Neural cell (in vitro differentiated cells): ENCODE measurements at regions not wholly inside any gene's neighbourhood (a gene's known extent, or its start where the extent isn't known, plus 50 kb on each side); places are given as distances from the start of the nearest gene placed in this dataset.

Experiments used
- H2AFZ ChIP-seq: fragments of 200-600, 300-800 bp; sonication (generic), shearing (Covaris generic); 2 replicates; pipeline ENCODE4 v1.6.0; 2014; ENCODE audit warnings: low read depth, mild to moderate bottlenecking, antibody characterized with exemption, low read length, moderate library complexity
- H3F3A ChIP-seq: fragments of 200-600 bp; shearing (Covaris generic); 2 replicates; pipeline ENCODE4 v1.6.1; 2016; ENCODE audit warnings: mild to moderate bottlenecking, moderate library complexity, mixed read lengths, antibody characterized with exemption, low read length; ENCODE audit not compliant: insufficient read depth, poor library complexity, severe bottlenecking
- H3K27ac ChIP-seq: fragments of 200-600, 300-800 bp; sonication (generic), shearing (Covaris generic); 2 replicates; pipeline ENCODE4 v1.5.1; 2014; ENCODE audit warnings: mild to moderate bottlenecking, low read length, moderate library complexity
- H3K27me3 ChIP-seq: fragments of 300-800, 200-600 bp; sonication (generic), shearing (Covaris generic); 2 replicates; pipeline ENCODE4 v1.6.0; 2014; ENCODE audit warnings: mild to moderate bottlenecking, low read depth, low read length, moderate library complexity; ENCODE audit not compliant: insufficient read depth
- H3K36me3 ChIP-seq: fragments of 300-800, 200-600 bp; sonication (generic), shearing (Covaris generic); 2 replicates; pipeline ENCODE4 v1.5.1; 2014; ENCODE audit warnings: mild to moderate bottlenecking, antibody characterized with exemption, low read length, moderate library complexity; ENCODE audit not compliant: insufficient read depth
- H3K4me2 ChIP-seq: fragments of 300-800, 200-600 bp; sonication (generic), shearing (Covaris generic); 2 replicates; pipeline ENCODE4 v1.6.0; 2014; ENCODE audit warnings: mild to moderate bottlenecking, low read length
- H3K4me3 ChIP-seq: fragments of 300-800, 200-600 bp; sonication (generic), shearing (Covaris generic); 2 replicates; pipeline ENCODE4 v1.5.1; 2014; ENCODE audit warnings: mild to moderate bottlenecking, low read length, moderate library complexity
- H3K79me2 ChIP-seq: fragments of 200-600 bp; shearing (Covaris generic); replicated peaks from 2 replicates; pipeline ENCODE4 v1.6.0; 2014; ENCODE audit warnings: mild to moderate bottlenecking, low read length, moderate library complexity; ENCODE audit not compliant: insufficient read depth
- H3K9ac ChIP-seq: fragments of 300-800, 200-600 bp; sonication (generic), shearing (Covaris generic); 2 replicates; pipeline ENCODE4 v1.6.1; 2016; ENCODE audit warnings: mild to moderate bottlenecking, low read length, mixed read lengths
- H3K9me2 ChIP-seq: fragments of 200-600 bp; shearing (Covaris generic); 2 replicates; pipeline ENCODE4 v1.6.1; 2016; ENCODE audit warnings: mild to moderate bottlenecking, low read length, mixed read lengths; ENCODE audit not compliant: insufficient read depth
- H3K9me3 ChIP-seq: fragments of 200-600, 300-800 bp; sonication (generic), shearing (Covaris generic); 2 replicates; pipeline ENCODE4 v1.6.1; 2016; ENCODE audit warnings: mild to moderate bottlenecking, mixed run types, low read length, moderate library complexity, mixed read lengths
- H4K20me1 ChIP-seq: fragments of 200-600 bp; shearing (Covaris generic); 2 replicates; pipeline ENCODE4 v1.6.1; 2016; ENCODE audit warnings: mild to moderate bottlenecking, mixed run types; ENCODE audit not compliant: insufficient read depth
- EP300 ChIP-seq: fragments of 450-650 bp; conservative IDR thresholded peaks from 2 replicates; pipeline ENCODE4 v1.6.1; 2014; ENCODE audit warnings: antibody characterized with exemption, mild to moderate bottlenecking, moderate library complexity; ENCODE audit not compliant: poor library complexity, severe bottlenecking
- EZH2 ChIP-seq: fragments of 200-600, 300-800 bp; shearing (Covaris generic), sonication (generic); IDR thresholded peaks from 2 replicates; pipeline ENCODE4 v1.6.1; 2014; ENCODE audit warnings: antibody characterized with exemption, low read length, borderline replicate concordance, mild to moderate bottlenecking; ENCODE audit not compliant: insufficient read depth, poor library complexity, severe bottlenecking
- MXI1 ChIP-seq: fragments of 450-650 bp; conservative IDR thresholded peaks from 2 replicates; pipeline ENCODE4 v1.6.1; 2014; ENCODE audit warnings: antibody characterized with exemption, mild to moderate bottlenecking; ENCODE audit not compliant: poor library complexity, severe bottlenecking
- POLR2AphosphoS5 ChIP-seq: IDR thresholded peaks from 2 replicates; pipeline ENCODE4 v1.6.1; 2012
- RAD21 ChIP-seq: fragments of 450-650 bp; conservative IDR thresholded peaks from 2 replicates; pipeline ENCODE4 v1.6.1; 2014; ENCODE audit warnings: antibody characterized with exemption, mild to moderate bottlenecking, moderate library complexity
- REST ChIP-seq: IDR thresholded peaks from 2 replicates; pipeline ENCODE4 v1.6.1; 2012; ENCODE audit warnings: borderline replicate concordance
- SMC3 ChIP-seq: fragments of 450-650 bp; conservative IDR thresholded peaks from 2 replicates; pipeline ENCODE4 v1.6.1; 2014; ENCODE audit warnings: antibody characterized with exemption, mild to moderate bottlenecking, moderate library complexity; ENCODE audit not compliant: poor library complexity
- TAF1 ChIP-seq: IDR thresholded peaks from 2 replicates; pipeline ENCODE4 v1.6.1; 2012; ENCODE audit warnings: low read depth
- TF ChIP-seq, protein P1 (sequence below): fragments of 450-650 bp; IDR thresholded peaks from 2 replicates; pipeline ENCODE4 v1.5.1; 2014; ENCODE audit warnings: antibody characterized with exemption, mild to moderate bottlenecking, moderate library complexity; ENCODE audit not compliant: poor library complexity, severe bottlenecking

DNA sequence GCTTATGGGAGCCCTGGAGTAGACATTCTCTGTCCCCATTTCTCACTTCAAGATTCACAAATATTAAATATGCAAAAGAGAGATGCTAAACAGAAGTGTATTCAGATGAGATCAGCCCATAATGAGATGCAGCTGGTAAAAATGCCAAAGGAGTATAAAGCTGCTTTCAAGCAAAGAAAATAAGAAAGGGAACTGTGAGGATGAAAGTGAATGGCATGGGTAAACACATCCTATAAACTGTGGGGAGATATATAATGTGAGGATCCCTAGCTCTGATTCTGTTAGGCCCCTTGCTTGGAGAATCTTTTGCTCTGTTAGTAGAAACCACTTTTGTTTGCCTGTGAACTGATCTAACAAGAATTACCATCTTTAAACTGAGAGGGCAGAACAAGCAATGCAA lies 396.6 kb downstream of the SOX2 start:
- Histone ChIP-seq H3K9me2 (no peaks in the 10 kb centered on the region), H3K4me3 (no peak overlapping the region), H3K9ac (no peak overlapping the region), H3K9me3 (peaks cover 9% of the 10 kb centered on the region), H3K4me2 (no peak overlapping the region), H3K36me3 (no peaks in the 10 kb centered on the region), H3F3A (no peaks in the 10 kb centered on the region), H3K27ac (no peak overlapping the region), H3K27me3 (no peaks in the 10 kb centered on the region), H4K20me1 (no peaks in the 10 kb centered on the region), H3K79me2 (no peaks in the 10 kb centered on the region), H2AFZ (no peak overlapping the region)
- TF ChIP-seq RAD21 (no peak), SMC3 (no peak), MXI1 (no peak), REST (no peak), EZH2 (no peak), TAF1 (no peak), POLR2AphosphoS5 (no peak), EP300 (no peak)
- TF ChIP-seq, protein P1, sequence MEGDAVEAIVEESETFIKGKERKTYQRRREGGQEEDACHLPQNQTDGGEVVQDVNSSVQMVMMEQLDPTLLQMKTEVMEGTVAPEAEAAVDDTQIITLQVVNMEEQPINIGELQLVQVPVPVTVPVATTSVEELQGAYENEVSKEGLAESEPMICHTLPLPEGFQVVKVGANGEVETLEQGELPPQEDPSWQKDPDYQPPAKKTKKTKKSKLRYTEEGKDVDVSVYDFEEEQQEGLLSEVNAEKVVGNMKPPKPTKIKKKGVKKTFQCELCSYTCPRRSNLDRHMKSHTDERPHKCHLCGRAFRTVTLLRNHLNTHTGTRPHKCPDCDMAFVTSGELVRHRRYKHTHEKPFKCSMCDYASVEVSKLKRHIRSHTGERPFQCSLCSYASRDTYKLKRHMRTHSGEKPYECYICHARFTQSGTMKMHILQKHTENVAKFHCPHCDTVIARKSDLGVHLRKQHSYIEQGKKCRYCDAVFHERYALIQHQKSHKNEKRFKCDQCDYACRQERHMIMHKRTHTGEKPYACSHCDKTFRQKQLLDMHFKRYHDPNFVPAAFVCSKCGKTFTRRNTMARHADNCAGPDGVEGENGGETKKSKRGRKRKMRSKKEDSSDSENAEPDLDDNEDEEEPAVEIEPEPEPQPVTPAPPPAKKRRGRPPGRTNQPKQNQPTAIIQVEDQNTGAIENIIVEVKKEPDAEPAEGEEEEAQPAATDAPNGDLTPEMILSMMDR, result no peak

- Histone ChIP-seq H3K79me2 (no peaks in the 10 kb centered on the region), H3K9me3 (peaks cover 9% of the 10 kb centered on the region), H3F3A (no peaks in the 10 kb centered on the region), H3K9me2 (no peaks in the 10 kb centered on the region), H3K9ac (no peak overlapping the region), H3K4me2 (no peak overlapping the region), H3K27me3 (no peaks in the 10 kb centered on the region), H3K4me3 (no peak overlapping the region), H3K27ac (no peak overlapping the region), H2AFZ (no peak overlapping the region), H3K36me3 (no peaks in the 10 kb centered on the region), H4K20me1 (no peaks in the 10 kb centered on the region)
- TF ChIP-seq POLR2AphosphoS5 (no peak), EP300 (no peak), MXI1 (no peak), SMC3 (no peak), RAD21 (no peak), EZH2 (no peak), REST (no peak), TAF1 (no peak)
- TF ChIP-seq, protein P1, result no peak
These were observed 400.2 kb downstream of the SOX2 start for GRCh38 chr3:182111967-182112366.
